ENCODE measurements at regions not wholly inside any gene's neighbourhood (a gene's known extent, or its start where the extent isn't known, plus 50 kb on each side); places are given as distances from the start of the nearest gene placed in this dataset.

DNA sequence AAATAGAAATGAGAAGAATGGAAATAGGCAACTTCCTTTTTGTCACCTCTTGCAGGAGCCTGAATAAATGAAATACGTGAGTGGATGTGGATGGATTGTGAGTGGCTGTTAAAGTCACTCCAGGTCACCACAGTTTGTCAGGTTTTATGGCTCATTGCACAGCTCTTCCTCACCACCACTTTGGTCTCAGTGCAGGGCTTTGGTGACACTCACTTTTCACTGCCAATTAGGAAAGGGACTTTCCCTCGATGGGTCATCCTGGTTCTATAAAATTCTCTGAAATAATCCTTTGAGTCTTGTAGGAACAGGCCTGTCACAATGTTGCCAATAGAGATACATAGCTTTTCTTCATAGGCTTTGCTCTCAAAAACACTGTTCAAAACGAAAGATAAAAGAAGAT, 172.4 kb upstream of the C11orf87 start:
- TF ChIP-seq CTCF (IDR thresholded peaks at IDR 0.05), result no peak
- TF ChIP-seq EZH2phosphoT487 (IDR thresholded peaks at IDR 0.05; ENCODE audit: borderline replicate concordance, low read depth), result no peak
- TF ChIP-seq EP300 (IDR thresholded peaks at IDR 0.05; ENCODE audit: borderline replicate concordance in 1 of 2, low read depth in 1 of 2, low read length in 1 of 2), result no peak
- no peak for TF ChIP-seq TAF1 (IDR thresholded peaks at IDR 0.05; ENCODE audit: borderline replicate concordance, low read depth, low read length)
- no peak for TF ChIP-seq RFX5 (IDR thresholded peaks at IDR 0.05; ENCODE audit: low read length)

Measured in SK-N-SH (cell line).